Keratinocyte (primary cell): ENCODE measurements at regions not wholly inside any gene's neighbourhood (a gene's known extent, or its start where the extent isn't known, plus 50 kb on each side); places are given as distances from the start of the nearest gene placed in this dataset.

ENCODE experiments used
- CTCF ChIP-seq, 3 experiments: IDR thresholded peaks in 1 of 3; conservative IDR thresholded peaks in 1 of 3; optimal IDR thresholded peaks in 1 of 3; 2 replicates in 2 of 3; 3 replicates in 1 of 3; pipeline versions ENCODE3 to v1.5.1; 2011; ENCODE audit warnings: low read length in 3 of 3, mild to moderate bottlenecking in 3 of 3, moderate library complexity in 2 of 3, control low read depth in 1 of 3, inconsistent platforms in 1 of 3; ENCODE audit not compliant: insufficient read depth in 2 of 3; ENCODE audit errors: extremely low read depth in 1 of 3
- EZH2 ChIP-seq: IDR thresholded peaks from one replicate; pipeline ENCODE4 v1.6.1; 2012; ENCODE audit warnings: inconsistent platforms, mild to moderate bottlenecking, low read length, moderate library complexity

- TF ChIP-seq CTCF (optimal IDR thresholded peaks at IDR 0.05 in 1 of 3, IDR thresholded peaks at IDR 0.05 in 1 of 3, conservative IDR thresholded peaks at IDR 0.05 in 1 of 3; ENCODE audit: extremely low read depth in 1 of 3, insufficient read depth in 2 of 3, low read length in 3 of 3) (no peak), EZH2 (no peak)
Measured at GRCh38 chr4:32321421-32321820, 1601.3 kb downstream of the PCDH7 start.
